Activated CD8-positive, alpha-beta T cell treated with anti-CD3 and anti-CD28 coated beads, Interleukin-2, amount 10 ng/mL, durations not matched to agents 7 days and 5 days (primary cell): ENCODE measurements at regions not wholly inside any gene's neighbourhood (a gene's known extent, or its start where the extent isn't known, plus 50 kb on each side); places are given as distances from the start of the nearest gene placed in this dataset.

Experiments used
- ATAC-seq: fragments of 150-1000 bp; cut with Tn5 transposase; one replicate; pipeline ENCODE4 v1.10.0; 2021; ENCODE audit warnings: moderate library complexity
- CTCF ChIA-PET: fragments of 350-600 bp; sonication (Branson Sonifier 250); formaldehyde crosslinking; loops from one replicate; lab custom pipeline; 2021; ENCODE audit warnings: antibody characterized with exemption; lab: Charles Lee
- POLR2A ChIA-PET: fragments of 350-600 bp; sonication (Branson Sonifier 250); formaldehyde crosslinking; loops from one replicate; lab custom pipeline; 2021; ENCODE audit warnings: antibody characterized with exemption; lab: Charles Lee
- DNase-seq: peaks from one replicate; pipeline ENCODE4 v3.0.0-alpha.2; 2020
- H3K27ac Mint-ChIP-seq: one replicate; pipeline ENCODE4 v1.8.0; 2021; ENCODE audit warnings: mild to moderate bottlenecking, mixed read lengths
- H3K27me3 Mint-ChIP-seq: one replicate; pipeline ENCODE4 v1.8.0; 2021; ENCODE audit warnings: low read depth, mixed read lengths
- H3K36me3 Mint-ChIP-seq: one replicate; pipeline ENCODE4 v1.8.0; 2021; ENCODE audit warnings: low read depth, mixed read lengths
- H3K4me1 Mint-ChIP-seq: one replicate; pipeline ENCODE4 v1.8.0; 2021; ENCODE audit warnings: low read depth, mixed read lengths
- H3K4me3 Mint-ChIP-seq: one replicate; pipeline ENCODE4 v1.8.0; 2021; ENCODE audit warnings: mild to moderate bottlenecking, mixed read lengths
- H3K9me3 Mint-ChIP-seq: one replicate; pipeline ENCODE4 v1.8.0; 2022; ENCODE audit warnings: mixed read lengths; ENCODE audit not compliant: insufficient read depth

- DNase-seq (no peak), ATAC-seq (no peak)
- Mint-ChIP-seq H3K9me3 (no peaks in the 10 kb centered on the region), H3K27ac (no peak overlapping the region), H3K4me3 (no peak overlapping the region), H3K27me3 (no peaks in the 10 kb centered on the region), H3K4me1 (no peaks in the 10 kb centered on the region), H3K36me3 (no peaks in the 10 kb centered on the region)
- CTCF ChIA-PET, result no interaction called here
- POLR2A ChIA-PET, result no interaction called here
These were observed 224.1 kb downstream of the ACTL7B start for GRCh38 chr9:108631496-108632285.

DNA sequence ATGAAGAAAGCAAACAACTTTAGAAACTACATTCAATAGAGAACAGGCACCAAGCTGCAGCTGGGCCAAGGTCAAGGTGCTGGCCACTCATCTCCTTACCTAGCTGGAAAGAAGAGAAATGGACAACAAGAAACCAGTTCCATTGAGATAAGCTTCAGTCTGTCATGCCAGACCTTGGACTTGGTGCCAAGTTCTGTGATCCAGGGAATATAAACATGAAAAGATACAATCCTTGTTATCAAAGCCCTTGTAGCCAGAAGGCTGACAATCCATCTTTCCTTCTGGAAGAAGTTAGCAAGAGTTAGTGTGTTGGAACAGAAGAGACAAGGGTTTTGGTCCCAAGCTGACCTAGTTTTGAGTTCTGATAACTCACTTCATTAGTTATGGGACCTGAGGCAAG, 227.5 kb downstream of the ACTL7B start:
- DNase-seq, result no peak
- Mint-ChIP-seq H3K9me3 (no peaks in the 10 kb centered on the region), H3K4me1 (no peaks in the 10 kb centered on the region), H3K27me3 (no peaks in the 10 kb centered on the region), H3K4me3 (no peak overlapping the region), H3K36me3 (no peaks in the 10 kb centered on the region), H3K27ac (no peak overlapping the region)
- ATAC-seq, result no peak
- POLR2A ChIA-PET, result no interaction called here
- CTCF ChIA-PET, result no interaction called here

GRCh38 chr9:108626743-108627142, 229.0 kb downstream of the ACTL7B start:
- Mint-ChIP-seq H3K27ac (no peak overlapping the region), H3K36me3 (no peaks in the 10 kb centered on the region), H3K9me3 (no peaks in the 10 kb centered on the region), H3K4me3 (no peak overlapping the region), H3K4me1 (no peaks in the 10 kb centered on the region), H3K27me3 (no peaks in the 10 kb centered on the region)
- DNase-seq (no peak), ATAC-seq (no peak)
- CTCF ChIA-PET, result no interaction called here
- POLR2A ChIA-PET, result no interaction called here

DNA sequence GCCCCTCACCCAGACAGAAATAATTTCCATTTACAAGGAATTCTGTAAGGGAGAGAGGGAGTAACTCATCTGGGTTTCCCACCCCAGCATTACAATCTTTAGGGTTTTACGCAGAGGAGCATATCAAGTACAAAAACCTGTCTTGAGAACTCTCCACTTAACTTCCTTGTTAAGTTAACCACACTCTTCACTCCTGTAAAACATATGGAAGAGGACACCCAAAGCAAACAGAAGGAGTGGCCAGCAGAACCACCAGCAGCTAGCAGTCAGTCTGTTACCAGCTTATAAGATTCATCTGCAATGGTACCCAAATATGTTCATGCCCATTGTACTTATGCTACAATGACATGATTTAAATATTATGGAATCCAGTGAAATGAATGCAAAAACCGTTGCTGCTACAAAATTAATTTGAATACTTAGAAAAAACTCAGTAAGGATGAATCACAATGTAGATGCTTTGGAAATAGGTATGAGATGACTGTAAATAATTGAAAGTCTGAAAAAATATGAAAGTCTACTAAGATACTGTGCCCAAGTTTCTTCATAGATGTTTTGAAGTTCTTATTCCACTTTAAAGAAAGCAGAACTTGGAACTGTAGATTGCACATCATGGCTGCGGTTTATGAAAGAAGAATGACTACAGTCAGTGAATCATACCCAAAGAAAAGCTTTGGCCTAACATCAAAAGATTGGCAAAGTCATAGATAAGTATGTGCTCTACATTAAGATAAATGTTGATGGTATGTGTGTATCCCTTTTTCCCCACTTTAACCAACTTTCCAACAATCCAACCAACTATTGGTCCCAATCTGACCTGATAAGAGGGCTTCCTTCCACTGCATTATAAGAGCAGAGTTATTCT, 233.6 kb downstream of the ACTL7B start:
- Mint-ChIP-seq H3K4me1 (no peaks in the 10 kb centered on the region), H3K27me3 (no peaks in the 10 kb centered on the region), H3K27ac (no peak overlapping the region), H3K36me3 (no peaks in the 10 kb centered on the region), H3K4me3 (no peak overlapping the region), H3K9me3 (no peaks in the 10 kb centered on the region)
- POLR2A ChIA-PET, result no interaction called here
- CTCF ChIA-PET, result no interaction called here
- ATAC-seq (no peak), DNase-seq (no peak)

DNA sequence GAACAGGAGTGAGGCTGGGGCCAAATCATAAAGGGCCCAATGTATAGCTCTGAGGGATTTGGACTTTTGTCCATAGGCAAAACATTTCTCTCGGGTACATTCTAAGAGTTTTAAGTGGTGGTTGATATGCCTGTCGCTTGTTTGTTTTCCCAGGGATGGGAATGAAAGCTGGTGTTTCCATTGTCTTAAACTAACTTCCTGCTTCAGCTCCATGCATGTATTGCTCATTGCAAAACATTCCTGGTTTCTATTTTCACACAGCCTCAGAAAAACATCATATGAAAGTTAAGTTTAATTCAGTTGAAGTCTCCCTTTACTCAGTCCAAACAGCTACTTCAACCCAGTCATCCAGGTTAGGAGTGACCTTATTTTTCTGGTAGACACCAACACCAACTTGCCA, 235.0 kb downstream of the ACTL7B start:
- no peak overlapping the region for H3K27ac Mint-ChIP-seq
- ATAC-seq (no peak), DNase-seq (no peak)
- CTCF ChIA-PET, result no interaction called here
- no peak overlapping the region for H3K4me3 Mint-ChIP-seq
- no peaks in the 10 kb centered on the region for H3K9me3 Mint-ChIP-seq
- no peaks in the 10 kb centered on the region for H3K4me1 Mint-ChIP-seq
- POLR2A ChIA-PET, result no interaction called here
- H3K36me3 Mint-ChIP-seq, result no peaks in the 10 kb centered on the region
- no peaks in the 10 kb centered on the region for H3K27me3 Mint-ChIP-seq

DNA sequence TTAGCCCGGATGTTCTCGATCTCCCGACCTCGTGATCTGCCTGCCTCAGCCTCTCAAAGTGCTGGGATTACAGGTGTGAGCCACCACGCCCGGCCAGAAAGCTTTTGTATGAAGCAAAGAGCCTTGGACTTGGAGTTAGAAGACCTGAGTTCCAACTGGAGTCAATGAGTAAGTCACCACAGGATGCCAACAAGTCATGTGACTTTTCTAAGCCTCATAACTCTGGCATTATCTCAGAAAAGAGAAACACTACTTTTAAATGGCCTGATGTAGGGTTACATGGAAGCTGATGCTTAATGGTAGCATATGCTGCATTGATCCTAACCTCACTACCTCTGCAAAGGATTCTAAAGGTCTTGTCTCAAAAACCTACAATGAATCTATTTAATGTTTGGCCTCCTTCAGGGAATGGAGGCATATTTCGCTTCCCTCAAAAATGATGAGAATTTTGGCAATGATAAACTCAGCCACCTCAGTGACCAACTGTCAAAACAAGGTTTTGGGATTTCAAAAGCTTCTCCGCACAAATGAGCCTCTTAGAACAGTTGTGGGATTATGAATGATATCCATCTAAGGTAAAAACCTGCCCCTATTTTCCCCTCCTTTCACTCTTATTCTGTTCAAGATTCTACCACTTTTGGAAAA, 236.8 kb downstream of the ACTL7B start:
- Mint-ChIP-seq H3K4me1 (no peaks in the 10 kb centered on the region), H3K27me3 (no peaks in the 10 kb centered on the region), H3K4me3 (no peak overlapping the region), H3K27ac (no peak overlapping the region), H3K36me3 (no peaks in the 10 kb centered on the region), H3K9me3 (no peaks in the 10 kb centered on the region)
- ChIA-PET POLR2A (no interaction called here), CTCF (no interaction called here)
- DNase-seq, result no peak
- ATAC-seq, result no peak

GRCh38 chr9:108617676-108618075, 238.1 kb downstream of the ACTL7B start:
- CTCF ChIA-PET, result no interaction called here

GRCh38 chr9:108615152-108615551, 240.6 kb downstream of the ACTL7B start:
- ATAC-seq (no peak), DNase-seq (no peak)
- Mint-ChIP-seq H3K4me1 (no peaks in the 10 kb centered on the region), H3K27ac (no peak overlapping the region), H3K36me3 (no peaks in the 10 kb centered on the region), H3K9me3 (no peaks in the 10 kb centered on the region), H3K27me3 (peaks cover 3% of the 10 kb centered on the region), H3K4me3 (no peak overlapping the region)
- POLR2A ChIA-PET, result no interaction called here
- CTCF ChIA-PET, result no interaction called here

More at GRCh38 chr9:108617676-108618075, 238.1 kb downstream of the ACTL7B start:
- no peak for DNase-seq
- Mint-ChIP-seq H3K9me3 (no peaks in the 10 kb centered on the region), H3K27ac (no peak overlapping the region), H3K27me3 (no peaks in the 10 kb centered on the region), H3K4me1 (no peaks in the 10 kb centered on the region), H3K36me3 (no peaks in the 10 kb centered on the region), H3K4me3 (no peak overlapping the region)
- POLR2A ChIA-PET, result no interaction called here
- no peak for ATAC-seq

DNA sequence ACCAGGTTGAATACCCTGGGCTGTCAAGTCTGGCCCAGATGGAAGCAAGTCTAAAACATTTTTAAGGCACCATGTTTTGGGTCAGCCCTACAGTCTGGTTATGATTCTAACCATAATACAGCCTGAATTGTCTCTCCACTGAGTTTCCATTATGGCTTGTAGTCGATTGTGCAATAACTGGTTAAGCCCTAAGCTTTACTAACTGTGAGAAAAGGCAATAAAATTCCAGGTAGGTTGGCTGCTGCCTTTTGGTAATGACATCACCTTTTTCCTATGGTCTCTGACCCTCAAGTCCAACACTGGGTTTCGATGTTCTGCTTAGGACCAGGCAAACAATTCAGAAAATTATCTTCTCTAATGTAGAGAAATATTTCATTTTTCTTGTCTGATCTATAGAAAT, 243.3 kb downstream of the ACTL7B start:
- H3K27ac Mint-ChIP-seq, result no peak overlapping the region
- peaks cover 3% of the 10 kb centered on the region for H3K27me3 Mint-ChIP-seq
- H3K9me3 Mint-ChIP-seq, result no peaks in the 10 kb centered on the region
- no peak overlapping the region for H3K4me3 Mint-ChIP-seq
- no peaks in the 10 kb centered on the region for H3K36me3 Mint-ChIP-seq
- ATAC-seq (no peak), DNase-seq (no peak)
- CTCF ChIA-PET, result no interaction called here
- no peaks in the 10 kb centered on the region for H3K4me1 Mint-ChIP-seq
- POLR2A ChIA-PET, result no interaction called here

GRCh38 chr9:108609897-108610253, 245.9 kb downstream of the ACTL7B start:
- Mint-ChIP-seq H3K4me3 (no peak overlapping the region), H3K36me3 (no peaks in the 10 kb centered on the region), H3K27ac (no peak overlapping the region), H3K9me3 (no peaks in the 10 kb centered on the region), H3K4me1 (no peaks in the 10 kb centered on the region), H3K27me3 (peaks cover 3% of the 10 kb centered on the region)
- ATAC-seq (no peak), DNase-seq (no peak)
- ChIA-PET POLR2A (no interaction called here), CTCF (no interaction called here)

DNA sequence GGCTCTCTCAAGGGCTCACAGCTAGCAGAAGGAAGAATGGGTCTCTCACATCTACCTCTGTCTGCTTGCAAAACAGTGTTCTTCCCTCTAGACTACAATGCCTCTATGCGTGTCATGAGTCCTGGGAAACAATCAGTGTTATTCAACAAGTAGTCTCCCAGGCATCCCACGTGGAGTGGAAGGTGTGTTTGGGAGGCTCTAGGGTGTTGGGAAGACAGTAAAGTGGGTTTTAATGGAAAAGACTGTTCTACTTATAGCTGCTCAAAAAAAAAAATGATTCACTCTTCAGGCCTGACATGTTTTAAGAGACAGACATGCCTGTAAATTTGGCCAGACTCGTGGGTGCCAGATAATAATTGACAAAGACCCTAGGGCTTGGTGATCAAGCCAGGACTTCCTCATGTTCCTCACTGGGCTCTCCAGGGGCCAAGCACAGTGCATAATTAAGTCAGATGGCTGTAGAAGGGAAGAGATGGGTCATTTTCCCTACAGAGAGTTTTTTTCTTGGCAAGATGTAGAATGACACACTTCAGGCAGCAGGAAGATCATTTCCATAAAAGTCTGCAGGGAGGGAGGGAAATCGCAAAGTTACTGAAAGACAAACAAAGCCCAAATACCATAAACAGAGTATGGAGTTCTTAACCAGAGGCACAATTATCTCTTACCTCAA, 246.4 kb downstream of the ACTL7B start:
- Mint-ChIP-seq H3K36me3 (no peaks in the 10 kb centered on the region), H3K4me3 (no peak overlapping the region), H3K4me1 (no peaks in the 10 kb centered on the region), H3K9me3 (no peaks in the 10 kb centered on the region), H3K27ac (no peak overlapping the region), H3K27me3 (peaks cover 3% of the 10 kb centered on the region)
- ChIA-PET CTCF (no interaction called here), POLR2A (no interaction called here)
- no peak for ATAC-seq
- DNase-seq, result no peak

- ATAC-seq (no peak), DNase-seq (no peak)
- ChIA-PET CTCF (no interaction called here), POLR2A (no interaction called here)
- Mint-ChIP-seq H3K27me3 (peaks cover 3% of the 10 kb centered on the region), H3K4me1 (no peaks in the 10 kb centered on the region), H3K9me3 (no peaks in the 10 kb centered on the region), H3K27ac (no peak overlapping the region), H3K36me3 (no peaks in the 10 kb centered on the region), H3K4me3 (no peak overlapping the region)
These were observed 248.2 kb downstream of the ACTL7B start for GRCh38 chr9:108607607-108608006.
